Upper lobe of left lung (tissue), 6 donors: ENCODE measurements at regions not wholly inside any gene's neighbourhood (a gene's known extent, or its start where the extent isn't known, plus 50 kb on each side); places are given as distances from the start of the nearest gene placed in this dataset.

Source experiments
- ATAC-seq, 2 donors: fragments of 200-7000 bp; cut with Tn5 transposase; one replicate each; pipeline ENCODE4 v1.9.1; 2022; ENCODE audit warnings: mild to moderate bottlenecking in 2 of 2, moderate library complexity in 2 of 2; ENCODE audit not compliant: low FRiP score in 2 of 2
- DNase-seq, 2 donors: peaks; one replicate each; pipeline ENCODE4 v3.0.0-alpha.2; 2019 to 2020
- H3K27ac ChIP-seq, 4 donors: fragments of 200-600 bp; sonication (generic); one replicate each; pipeline ENCODE4 v1.5.1; 2016 to 2019
- H3K27me3 ChIP-seq, 4 donors: fragments of 200-600 bp; sonication (generic); one replicate each; pipeline ENCODE4 v1.5.1; 2017 to 2019
- H3K36me3 ChIP-seq, 4 donors: fragments of 200-600 bp; sonication (generic); one replicate each; pipeline ENCODE4 v1.5.1; 2016 to 2019
- H3K4me1 ChIP-seq, 4 donors: fragments of 200-600 bp; sonication (generic); one replicate each; pipeline ENCODE4 v1.5.1; 2018 to 2019
- H3K4me3 ChIP-seq, 4 donors: fragments of 200-600 bp; sonication (generic); one replicate each; pipeline ENCODE4 v1.5.1; 2017 to 2019; ENCODE audit warnings: mild to moderate bottlenecking in 2 of 4, moderate library complexity in 1 of 4
- H3K9me3 ChIP-seq, 4 donors: fragments of 200-600 bp; sonication (generic); one replicate each; pipeline ENCODE4 v1.5.1; 2018 to 2019
- CTCF ChIP-seq, 6 experiments: fragments of 450-650 bp in 4 of 6; fragments of 200-600 bp in 2 of 6; sonication (generic) in 2 of 6; IDR thresholded peaks; one replicate each; pipeline ENCODE4 v1.5.1; 2016 to 2019; ENCODE audit warnings: antibody characterized with exemption in 6 of 6
- EP300 ChIP-seq, 4 donors: sonication (generic); formaldehyde crosslinking; IDR thresholded peaks; one replicate each; pipeline ENCODE4 v1.5.1; 2017; ENCODE audit warnings: antibody characterized with exemption in 4 of 4, control low read depth in 2 of 4
- POLR2A ChIP-seq, 4 donors: fragments of 450-650 bp; IDR thresholded peaks; one replicate each; pipeline ENCODE4 v1.5.1; 2016 to 2017; ENCODE audit warnings: antibody characterized with exemption in 4 of 4, mild to moderate bottlenecking in 2 of 4
- POLR2AphosphoS5 ChIP-seq, 2 donors: sonication (generic); formaldehyde crosslinking; IDR thresholded peaks; one replicate each; pipeline ENCODE4 v1.5.1; 2017; ENCODE audit warnings: antibody characterized with exemption in 2 of 2
- WGBS, 2 donors: methylation state at CpG; one replicate each; pipeline ENCODE4 v1.1.5; 2017 to 2018; 5-methylcytosine and 5-hydroxymethylcytosine counted together
- donor health status: DM: no; HTN: no; CAD: no; lungs with moderate emphysema.
- donor health status: DM: no; HTN: yes; CAD: no; lungs with severe emphysema.

- 64 to 68% methylated on average over 1 of the region's 1 CpG for WGBS, 2 donors
- Histone ChIP-seq H3K27ac (no peak overlapping the region), H3K27me3 (no peaks in the 10 kb centered on the region), H3K4me3 (no peak overlapping the region), H3K4me1 (no peaks in the 10 kb centered on the region), H3K9me3 (no peaks in the 10 kb centered on the region), H3K36me3 (no peaks in the 10 kb centered on the region)
- DNase-seq (no peak), ATAC-seq (no peak)
- TF ChIP-seq POLR2AphosphoS5 (IDR thresholded peaks at IDR 0.05) (no peak), EP300 (IDR thresholded peaks at IDR 0.05) (no peak), CTCF (IDR thresholded peaks at IDR 0.05) (no peak), POLR2A (IDR thresholded peaks at IDR 0.05) (no peak)
Measured at GRCh38 chr16:75803753-75804152, 77.5 kb upstream of the CPHXL start.

- H3K9me3 ChIP-seq: no peaks in the 10 kb centered on the region
- H3K27ac ChIP-seq: no peak overlapping the region
- TF ChIP-seq POLR2A (IDR thresholded peaks at IDR 0.05) (no peak), CTCF (IDR thresholded peaks at IDR 0.05) (no peak), POLR2AphosphoS5 (IDR thresholded peaks at IDR 0.05) (no peak), EP300 (IDR thresholded peaks at IDR 0.05) (no peak)
- no peaks in the 10 kb centered on the region for H3K36me3 ChIP-seq
- 43 to 56% methylated on average over 3 of the region's 3 CpGs for WGBS, 2 donors
- DNase-seq (no peak), ATAC-seq (no peak)
- H3K27me3 ChIP-seq: no peaks in the 10 kb centered on the region
- no peak overlapping the region for H3K4me3 ChIP-seq
- no peaks in the 10 kb centered on the region for H3K4me1 ChIP-seq
Measured at GRCh38 chr16:75804368-75804767, 78.1 kb upstream of the CPHXL start.

- ATAC-seq: no peak
- no peak for DNase-seq
Measured at GRCh38 chr16:75805946-75806345, 79.7 kb upstream of the CPHXL start.

GRCh38 chr16:75806487-75806886 lies 80.2 kb upstream of the CPHXL start:
- no peak for TF ChIP-seq POLR2A (IDR thresholded peaks at IDR 0.05)
- TF ChIP-seq POLR2AphosphoS5 (IDR thresholded peaks at IDR 0.05): no peak
- TF ChIP-seq CTCF (IDR thresholded peaks at IDR 0.05): no peak
- TF ChIP-seq EP300 (IDR thresholded peaks at IDR 0.05): no peak
- Histone ChIP-seq H3K4me3 (no peak overlapping the region), H3K9me3 (no peaks in the 10 kb centered on the region), H3K27me3 (no peaks in the 10 kb centered on the region), H3K36me3 (no peaks in the 10 kb centered on the region), H3K27ac (no peak overlapping the region), H3K4me1 (no peaks in the 10 kb centered on the region)
- DNase-seq (peak in 1 of 2 donors; percentile 16), ATAC-seq (no peak)
- 77 to 80% methylated on average over 6 to 9 of the region's 9 CpGs for WGBS, 2 donors

More at GRCh38 chr16:75805946-75806345, 79.7 kb upstream of the CPHXL start:
- H3K36me3 ChIP-seq: no peaks in the 10 kb centered on the region
- TF ChIP-seq POLR2AphosphoS5 (IDR thresholded peaks at IDR 0.05): no peak
- TF ChIP-seq EP300 (IDR thresholded peaks at IDR 0.05): no peak
- no peak for TF ChIP-seq POLR2A (IDR thresholded peaks at IDR 0.05)
- TF ChIP-seq CTCF (IDR thresholded peaks at IDR 0.05): no peak
- WGBS, 2 donors: 85 to 86% methylated on average over 6 of the region's 6 CpGs
- no peaks in the 10 kb centered on the region for H3K27me3 ChIP-seq
- H3K27ac ChIP-seq: no peak overlapping the region
- no peaks in the 10 kb centered on the region for H3K9me3 ChIP-seq
- no peaks in the 10 kb centered on the region for H3K4me1 ChIP-seq
- no peak overlapping the region for H3K4me3 ChIP-seq

GRCh38 chr16:75810342-75810741 lies 84.1 kb upstream of the CPHXL start:
- Histone ChIP-seq H3K36me3 (no peaks in the 10 kb centered on the region), H3K9me3 (no peaks in the 10 kb centered on the region), H3K27ac (no peak overlapping the region), H3K4me3 (no peak overlapping the region), H3K4me1 (no peaks in the 10 kb centered on the region), H3K27me3 (no peaks in the 10 kb centered on the region)
- WGBS, 2 donors: 74 to 80% methylated on average over 3 of the region's 3 CpGs
- peak; percentile 46 to 56 for ATAC-seq
- TF ChIP-seq POLR2A (IDR thresholded peaks at IDR 0.05): no peak
- TF ChIP-seq CTCF (IDR thresholded peaks at IDR 0.05): no peak
- no peak for TF ChIP-seq POLR2AphosphoS5 (IDR thresholded peaks at IDR 0.05)
- TF ChIP-seq EP300 (IDR thresholded peaks at IDR 0.05): no peak
- no peak for DNase-seq
